Left ventricle myocardium inferior (tissue), 1 donor: ENCODE measurements at regions not wholly inside any gene's neighbourhood (a gene's known extent, or its start where the extent isn't known, plus 50 kb on each side); places are given as distances from the start of the nearest gene placed in this dataset.

Source experiments
- DNase-seq: peaks from one replicate; pipeline ENCODE4 v3.0.0-alpha.2; 2020
- H3K27ac ChIP-seq: fragments of 200-600 bp; replicated peaks from 2 replicates; pipeline ENCODE4 v1.8.0; 2021
- H3K27me3 ChIP-seq: fragments of 200-600 bp; 2 replicates; pipeline ENCODE4 v1.8.0; 2021; ENCODE audit warnings: low read depth
- H3K36me3 ChIP-seq: fragments of 200-600 bp; 2 replicates; pipeline ENCODE4 v1.8.0; 2021
- H3K4me1 ChIP-seq: fragments of 200-600 bp; 2 replicates; pipeline ENCODE4 v1.8.0; 2021
- H3K4me3 ChIP-seq: fragments of 200-600 bp; 2 replicates; pipeline ENCODE4 v1.8.0; 2021; ENCODE audit warnings: mild to moderate bottlenecking, moderate library complexity
- H3K9me3 ChIP-seq: fragments of 200-600 bp; replicated peaks from 2 replicates; pipeline ENCODE4 v1.8.0; 2021
- intact Hi-C: fragments of 100-400 bp; cut with micrococcal nuclease; formaldehyde crosslinking; loops from one replicate; pipeline ENCODE4 v1.11.0; 2022
- TF ChIP-seq, protein P1 (sequence below): fragments of 200-600 bp; IDR thresholded peaks from 2 replicates; pipeline ENCODE4 v1.8.0; 2021; ENCODE audit warnings: antibody characterized with exemption, mild to moderate bottlenecking, borderline replicate concordance
- donor health status: DM: no; HTN: yes; CAD: no; lungs with severe emphysema.

DNA sequence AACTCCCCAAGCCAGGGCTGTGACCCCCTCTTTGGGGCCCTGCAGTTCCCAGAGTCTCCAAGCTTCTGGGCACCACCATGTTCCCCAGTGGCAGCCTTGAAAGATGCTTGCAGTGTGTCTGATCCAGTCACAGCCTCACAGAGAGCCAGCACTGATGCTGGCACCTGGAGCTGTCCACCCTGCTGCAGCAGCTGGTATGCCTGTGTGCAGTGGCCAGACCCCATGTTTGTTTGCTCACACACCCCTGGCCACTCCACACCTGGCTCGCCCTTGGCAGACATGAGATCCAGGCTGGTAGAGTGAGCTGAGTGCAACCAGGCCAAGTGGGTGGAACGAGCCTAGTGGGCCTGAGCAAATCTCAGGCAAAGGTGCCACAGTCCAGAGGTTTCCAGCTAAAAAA is 106.0 kb downstream of the C9orf50 start:
- Histone ChIP-seq H3K27ac (no peak overlapping the region), H3K27me3 (no peaks in the 10 kb centered on the region), H3K4me1 (no peaks in the 10 kb centered on the region), H3K36me3 (no peaks in the 10 kb centered on the region), H3K4me3 (no peak overlapping the region), H3K9me3 (peaks cover 33% of the 10 kb centered on the region)
- DNase-seq: no peak
- TF ChIP-seq, protein P1, sequence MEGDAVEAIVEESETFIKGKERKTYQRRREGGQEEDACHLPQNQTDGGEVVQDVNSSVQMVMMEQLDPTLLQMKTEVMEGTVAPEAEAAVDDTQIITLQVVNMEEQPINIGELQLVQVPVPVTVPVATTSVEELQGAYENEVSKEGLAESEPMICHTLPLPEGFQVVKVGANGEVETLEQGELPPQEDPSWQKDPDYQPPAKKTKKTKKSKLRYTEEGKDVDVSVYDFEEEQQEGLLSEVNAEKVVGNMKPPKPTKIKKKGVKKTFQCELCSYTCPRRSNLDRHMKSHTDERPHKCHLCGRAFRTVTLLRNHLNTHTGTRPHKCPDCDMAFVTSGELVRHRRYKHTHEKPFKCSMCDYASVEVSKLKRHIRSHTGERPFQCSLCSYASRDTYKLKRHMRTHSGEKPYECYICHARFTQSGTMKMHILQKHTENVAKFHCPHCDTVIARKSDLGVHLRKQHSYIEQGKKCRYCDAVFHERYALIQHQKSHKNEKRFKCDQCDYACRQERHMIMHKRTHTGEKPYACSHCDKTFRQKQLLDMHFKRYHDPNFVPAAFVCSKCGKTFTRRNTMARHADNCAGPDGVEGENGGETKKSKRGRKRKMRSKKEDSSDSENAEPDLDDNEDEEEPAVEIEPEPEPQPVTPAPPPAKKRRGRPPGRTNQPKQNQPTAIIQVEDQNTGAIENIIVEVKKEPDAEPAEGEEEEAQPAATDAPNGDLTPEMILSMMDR: no peak
- intact Hi-C loops: no loop called here

- Histone ChIP-seq H3K27ac (no peak overlapping the region), H3K4me1 (no peaks in the 10 kb centered on the region), H3K36me3 (no peaks in the 10 kb centered on the region), H3K9me3 (peaks cover 33% of the 10 kb centered on the region), H3K27me3 (no peaks in the 10 kb centered on the region), H3K4me3 (no peak overlapping the region)
- TF ChIP-seq, protein P1: no peak
- no peak for DNase-seq
- intact Hi-C loops: no loop called here
Measured at GRCh38 chr9:129514497-129514867, 106.4 kb downstream of the C9orf50 start.

- Histone ChIP-seq H3K4me1 (no peaks in the 10 kb centered on the region), H3K36me3 (no peaks in the 10 kb centered on the region), H3K27ac (no peak overlapping the region), H3K27me3 (no peaks in the 10 kb centered on the region), H3K4me3 (no peak overlapping the region), H3K9me3 (peaks cover 33% of the 10 kb centered on the region)
- intact Hi-C loops: no loop called here
- no peak for DNase-seq
- TF ChIP-seq, protein P1: no peak
Measured at GRCh38 chr9:129513856-129514496, 106.9 kb downstream of the C9orf50 start.

GRCh38 chr9:129513282-129513681 is 107.6 kb downstream of the C9orf50 start:
- H3K4me1 ChIP-seq: no peaks in the 10 kb centered on the region
- no peak overlapping the region for H3K27ac ChIP-seq
- intact Hi-C loops: no loop called here
- H3K36me3 ChIP-seq: no peaks in the 10 kb centered on the region
- DNase-seq: no peak
- H3K4me3 ChIP-seq: no peak overlapping the region
- H3K27me3 ChIP-seq: no peaks in the 10 kb centered on the region
- TF ChIP-seq, protein P1: no peak
- peaks cover 29% of the 10 kb centered on the region for H3K9me3 ChIP-seq

DNA sequence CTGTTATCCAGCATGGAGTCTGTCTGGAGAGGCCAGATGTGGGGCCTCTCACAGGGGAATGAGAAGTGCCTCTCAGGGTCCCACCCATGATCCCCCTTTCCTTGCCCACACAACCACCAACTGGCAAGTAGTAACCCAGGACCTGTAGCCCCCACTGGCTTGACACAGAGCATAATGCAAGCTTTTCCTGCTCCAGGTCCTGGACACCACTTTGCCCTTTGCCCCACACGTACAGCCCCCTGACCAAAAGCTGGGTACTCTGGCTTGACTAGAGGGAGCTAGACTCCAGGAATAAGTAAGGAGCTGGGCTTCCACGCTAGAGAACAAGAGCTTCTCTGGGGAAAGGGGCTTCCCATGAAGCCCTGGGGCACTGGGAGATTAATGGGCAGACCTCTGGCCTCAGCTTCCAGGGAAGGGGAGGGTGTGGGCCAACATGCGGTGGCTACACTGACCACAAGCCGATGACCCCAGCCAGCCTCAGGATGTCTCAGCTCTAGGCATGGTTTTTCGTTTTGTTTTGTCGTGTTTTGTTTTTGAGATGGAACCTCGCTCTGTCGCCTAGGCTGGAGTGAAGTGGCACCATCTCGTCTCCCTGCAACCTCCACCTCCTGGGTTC is 109.5 kb downstream of the C9orf50 start:
- no peaks in the 10 kb centered on the region for H3K27me3 ChIP-seq
- no peaks in the 10 kb centered on the region for H3K36me3 ChIP-seq
- no peak overlapping the region for H3K27ac ChIP-seq
- no peak overlapping the region for H3K4me3 ChIP-seq
- H3K4me1 ChIP-seq: peaks cover 3% of the 10 kb centered on the region
- H3K9me3 ChIP-seq: peaks cover 19% of the 10 kb centered on the region
- intact Hi-C loops: no loop called here
- TF ChIP-seq, protein P1: no peak
- DNase-seq: no peak
